ENCODE measurements at regions not wholly inside any gene's neighbourhood (a gene's known extent, or its start where the extent isn't known, plus 50 kb on each side); places are given as distances from the start of the nearest gene placed in this dataset.

- DNase-seq = no peak
Measured at GRCh38 chr5:124581738-124582560, 164.5 kb downstream of the ZNF608 start.

- no peak for DNase-seq
Measured at GRCh38 chr5:124580925-124581737, 165.3 kb downstream of the ZNF608 start.

DNA sequence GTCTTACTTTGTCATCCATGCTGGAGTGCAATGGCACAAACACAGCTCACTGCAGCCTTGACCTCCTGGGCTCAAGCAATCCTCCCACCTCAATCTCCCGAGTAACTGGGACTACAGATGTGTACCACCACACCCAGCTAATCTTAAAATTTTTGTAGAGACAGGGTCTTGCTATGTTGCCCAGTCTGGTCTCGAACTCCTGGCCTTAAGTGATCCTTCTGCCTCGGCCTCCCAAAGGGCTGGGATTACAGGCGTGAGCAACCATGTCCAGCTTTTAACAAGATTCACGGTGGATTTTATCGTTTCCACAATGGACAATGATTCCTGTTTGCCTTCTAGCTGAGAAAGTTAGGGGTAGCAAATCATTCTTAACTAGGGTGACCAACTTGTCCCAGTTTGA, 165.9 kb downstream of the ZNF608 start:
- no peak for DNase-seq

- no peak for DNase-seq
Measured at GRCh38 chr5:124576848-124577409, 169.5 kb downstream of the ZNF608 start.

DNA sequence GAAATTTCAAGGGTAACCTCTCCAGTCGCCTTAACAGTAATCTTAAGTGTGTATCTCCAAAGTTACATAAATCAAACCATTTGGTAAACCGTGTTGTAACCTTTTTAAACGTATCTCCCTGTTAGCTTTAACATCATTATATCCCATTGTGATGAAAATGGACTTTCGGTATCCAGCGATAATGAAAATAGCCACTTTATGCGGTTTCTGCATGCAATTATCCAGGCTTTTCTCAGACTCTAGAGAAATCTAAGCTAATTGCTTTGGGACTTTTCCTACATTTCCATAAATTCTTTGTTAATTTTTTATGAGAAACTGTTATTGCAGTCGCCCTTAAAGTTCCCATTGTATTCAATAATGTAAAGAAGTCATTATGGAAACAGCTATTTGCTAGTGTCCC, 170.7 kb downstream of the ZNF608 start:
- no peak for DNase-seq

- DNase-seq = no peak
Measured at GRCh38 chr5:124574521-124575436, 171.7 kb downstream of the ZNF608 start.

- DNase-seq = no peak
Measured at GRCh38 chr5:124572971-124573370, 173.5 kb downstream of the ZNF608 start.

DNA sequence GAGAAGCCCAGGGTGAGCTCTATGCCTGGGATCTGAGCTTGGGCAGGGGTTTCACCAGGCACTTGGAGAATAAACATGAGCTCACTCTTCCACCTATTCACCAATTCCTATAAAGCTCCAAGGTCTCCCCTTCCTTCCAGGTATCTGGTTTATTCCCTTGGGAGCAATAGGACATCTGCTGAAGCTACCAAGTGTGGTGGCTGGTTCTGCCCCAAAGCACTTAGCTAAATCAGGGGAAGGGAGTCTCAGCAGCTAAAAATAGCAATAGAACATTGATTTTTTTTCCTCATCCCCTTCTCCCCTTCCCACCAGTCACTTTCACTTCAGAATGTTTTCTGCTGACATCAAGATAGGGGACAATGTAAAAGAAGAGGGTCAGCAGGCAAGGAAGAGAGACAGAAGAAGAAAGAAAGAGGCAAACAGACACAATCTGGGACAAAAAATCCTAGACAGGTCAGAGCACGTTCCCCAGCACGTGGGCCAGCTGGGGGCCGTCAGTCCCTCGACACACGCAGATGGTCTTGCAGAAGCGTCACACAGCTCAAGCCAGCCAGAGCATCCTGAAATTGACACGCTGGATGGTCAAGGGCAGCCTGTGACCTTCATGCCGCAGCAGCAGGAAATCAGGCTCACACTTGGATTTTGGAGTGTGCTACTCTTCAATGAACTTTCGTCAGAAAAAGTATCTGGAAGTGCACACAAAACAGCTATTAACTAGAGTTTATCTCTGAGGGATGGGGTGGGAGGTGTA, 176.0 kb downstream of the ZNF608 start:
- no peak for DNase-seq

DNA sequence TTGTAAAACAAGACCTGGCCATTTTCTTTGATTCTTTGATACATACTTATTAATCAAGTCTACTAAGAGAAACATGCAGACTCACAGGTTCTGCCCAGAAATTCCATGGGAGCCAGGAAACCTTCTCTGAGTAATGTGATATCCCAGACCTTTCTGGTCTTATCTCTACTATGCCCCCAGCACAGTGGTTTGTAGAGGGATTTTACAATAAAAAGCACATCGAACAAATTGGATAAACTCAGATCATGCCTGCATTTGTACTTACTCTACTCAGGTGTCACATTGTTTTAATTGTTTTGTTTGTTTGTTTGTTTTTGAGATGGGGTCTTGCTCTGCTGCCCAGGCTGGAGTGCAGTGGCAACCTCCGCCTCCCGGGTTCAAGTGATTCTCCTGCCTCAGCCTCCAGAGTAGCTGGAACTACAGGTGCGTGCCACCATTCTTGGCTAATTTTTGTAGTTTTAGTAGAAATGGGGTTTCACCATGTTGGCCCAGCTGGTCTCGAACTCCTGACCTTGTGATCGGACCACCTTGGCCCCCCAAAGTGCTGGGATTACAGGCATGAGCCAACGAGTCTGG, 179.5 kb downstream of the ZNF608 start:
- no peak for DNase-seq

DNA sequence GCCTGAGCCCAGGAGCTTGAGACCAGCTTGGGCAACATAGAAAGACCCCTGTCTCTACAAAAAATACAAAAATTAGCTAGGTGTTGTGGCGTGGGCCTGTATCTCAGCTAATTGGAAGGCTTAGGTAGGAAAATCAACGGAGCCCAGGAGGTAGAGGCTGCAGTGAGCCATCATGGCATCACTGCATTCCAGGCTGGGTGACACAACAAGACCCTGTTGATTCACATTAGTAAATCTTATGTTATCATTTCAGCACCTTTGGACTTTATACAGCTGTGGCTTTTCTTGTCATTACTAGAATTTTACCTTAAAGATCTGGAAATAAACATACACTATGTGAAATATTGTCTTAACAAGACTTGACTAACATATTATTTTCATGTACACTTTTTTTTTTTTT, 185.0 kb downstream of the ZNF608 start:
- no peak for DNase-seq

- no peak for DNase-seq
Measured at GRCh38 chr5:124560370-124560769, 186.1 kb downstream of the ZNF608 start.

DNA sequence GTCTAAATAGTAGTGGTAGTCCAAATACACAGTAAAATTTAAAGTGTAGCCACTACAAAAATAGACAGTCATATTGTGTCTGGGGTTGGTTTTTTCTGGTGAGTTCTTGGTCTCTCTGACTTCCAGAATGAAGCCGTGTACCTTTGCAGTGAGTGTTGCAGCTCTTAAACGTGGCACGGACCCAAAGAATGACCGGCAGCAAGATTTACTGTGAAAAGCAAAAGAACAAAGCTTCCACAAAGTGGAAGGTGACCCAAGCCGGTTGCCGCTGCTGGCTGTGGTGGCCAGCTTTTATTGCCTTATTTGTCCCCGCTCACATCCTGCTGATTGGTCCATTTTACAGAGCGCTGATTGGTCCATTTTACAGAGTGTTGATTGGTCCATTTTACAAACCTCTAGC, 188.7 kb downstream of the ZNF608 start:
- no peak for DNase-seq

GRCh38 chr5:124554746-124555578, 191.5 kb downstream of the ZNF608 start:
- DNase-seq = no peak

DNA sequence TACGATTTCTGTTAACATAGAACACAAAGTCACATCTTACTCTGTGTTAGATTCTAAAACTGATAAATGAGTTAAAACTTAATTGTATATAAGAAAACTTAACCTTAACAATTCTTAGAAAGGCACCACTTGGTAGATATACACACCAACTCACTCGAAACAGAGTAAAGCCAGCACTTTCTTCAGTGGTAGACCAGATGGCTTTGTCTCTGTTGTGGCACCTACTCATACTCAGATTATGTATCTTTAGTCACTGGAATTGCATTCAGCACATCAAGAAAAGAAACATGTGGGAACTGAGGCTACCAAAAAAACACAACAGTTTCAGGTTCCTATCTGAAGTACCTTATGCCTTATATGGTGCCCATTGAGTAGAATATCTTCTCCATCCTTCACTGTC, 192.5 kb downstream of the ZNF608 start:
- DNase-seq = no peak

DNA sequence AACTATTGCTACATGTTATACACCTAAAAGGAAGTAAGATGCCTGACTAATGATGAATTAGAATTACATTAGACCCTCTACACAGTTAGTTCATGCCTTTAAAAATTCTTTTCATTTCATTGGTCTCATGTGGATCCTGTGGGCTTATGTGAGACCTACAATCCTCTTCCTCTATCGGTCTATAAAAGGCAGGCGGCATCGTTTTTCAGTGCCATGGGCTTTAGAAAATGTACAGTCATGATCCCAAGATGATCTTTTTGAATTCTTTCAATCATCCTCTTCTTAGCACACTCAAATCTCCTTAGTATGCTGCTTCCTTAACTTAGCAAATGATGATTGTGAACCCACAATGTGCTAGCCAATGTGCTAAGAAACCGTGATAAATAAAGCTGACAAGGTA, 193.9 kb downstream of the ZNF608 start:
- DNase-seq = no peak

GRCh38 chr5:124551939-124552279, 194.5 kb downstream of the ZNF608 start:
- no peak for DNase-seq

DNA sequence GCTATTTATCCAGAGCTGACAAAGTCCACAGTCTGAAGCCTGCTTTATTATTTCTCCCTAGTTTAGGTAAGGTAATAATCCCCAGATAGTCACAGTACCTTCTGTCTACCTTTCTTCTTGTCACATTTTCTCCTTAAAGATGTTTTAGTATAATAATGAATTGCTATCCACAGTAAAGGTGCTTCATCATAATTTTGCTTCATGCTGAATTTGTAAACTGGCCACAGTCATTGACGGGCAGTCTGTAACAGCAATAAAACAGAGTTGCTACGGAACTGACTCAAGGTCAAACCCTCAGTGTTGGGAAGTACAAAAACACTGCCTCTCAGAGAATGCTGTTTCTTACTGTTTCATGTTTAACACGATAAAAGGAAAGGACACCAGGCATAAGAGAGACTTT, 195.7 kb downstream of the ZNF608 start:
- DNase-seq = no peak

GRCh38 chr5:124549891-124550436, 196.5 kb downstream of the ZNF608 start:
- DNase-seq = no peak

- DNase-seq = no peak
Measured at GRCh38 chr5:124546643-124547042, 199.8 kb downstream of the ZNF608 start.

- no peak for DNase-seq
Measured at GRCh38 chr5:124544366-124545055, 201.9 kb downstream of the ZNF608 start.

Data from NCI-H2107 (cell line).